GM18907 (cell line): ENCODE measurements at regions not wholly inside any gene's neighbourhood (a gene's known extent, or its start where the extent isn't known, plus 50 kb on each side); places are given as distances from the start of the nearest gene placed in this dataset.
A peak's percentile ranks its signal among the peaks of the same experiment; 100 is the strongest.

Experiments used
- ATAC-seq: cut with Tn5 transposase; IDR thresholded peaks from one replicate; pipeline ENCODE4 v1.9.1; 2021; ENCODE audit warnings: mild to moderate bottlenecking, moderate library complexity; ENCODE audit not compliant: unreplicated experiment

GRCh38 chr2:176500901-176501300 is 231.7 kb downstream of the MTX2 start:
- ATAC-seq, result no peak

- no peak for ATAC-seq
These were observed 232.4 kb downstream of the MTX2 start for GRCh38 chr2:176501617-176502016.

DNA sequence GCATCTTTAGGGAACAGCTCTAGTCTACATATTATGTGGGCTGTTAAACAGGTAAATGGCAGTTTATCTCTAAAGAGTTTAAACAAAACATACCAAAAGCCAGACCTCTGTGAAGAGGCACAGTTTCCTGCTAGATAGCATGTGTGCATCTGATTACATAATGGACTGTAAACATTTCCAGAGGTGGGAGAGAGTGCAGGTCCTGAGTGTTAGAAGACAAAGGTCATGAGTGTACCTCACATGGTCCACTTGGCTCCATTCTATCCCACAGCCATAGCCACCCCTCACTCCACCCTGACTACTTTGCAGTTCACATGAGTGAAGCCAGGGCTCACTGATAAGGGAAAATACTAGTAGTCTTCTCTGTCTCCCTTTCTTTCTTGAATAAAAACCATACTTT is 233.4 kb downstream of the MTX2 start:
- no peak for ATAC-seq

- no peak for ATAC-seq
These were observed 234.5 kb downstream of the MTX2 start for GRCh38 chr2:176503776-176504175.

GRCh38 chr2:176504440-176504839 is 235.2 kb downstream of the MTX2 start:
- ATAC-seq, result no peak

DNA sequence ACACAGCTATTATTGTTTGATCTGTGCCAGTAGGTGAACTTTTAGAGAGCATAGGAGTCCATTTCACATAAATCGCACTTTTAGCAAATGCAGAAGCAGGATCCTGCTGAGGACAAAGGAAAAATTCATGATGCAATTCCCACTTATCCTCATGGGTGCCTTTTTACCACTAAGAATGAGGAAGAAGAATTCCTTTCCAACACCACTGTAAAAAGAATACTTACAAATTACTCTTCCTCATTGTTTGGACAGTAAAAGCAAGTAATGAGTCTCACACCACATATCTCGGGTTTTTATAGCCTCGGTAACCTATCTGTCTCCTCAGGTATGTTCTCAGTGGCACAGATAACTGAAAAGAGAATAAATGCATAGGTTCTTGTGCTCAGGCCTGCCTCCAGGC is 238.5 kb downstream of the MTX2 start:
- no peak for ATAC-seq

GRCh38 chr2:176508374-176508773 is 239.1 kb downstream of the MTX2 start:
- no peak for ATAC-seq

DNA sequence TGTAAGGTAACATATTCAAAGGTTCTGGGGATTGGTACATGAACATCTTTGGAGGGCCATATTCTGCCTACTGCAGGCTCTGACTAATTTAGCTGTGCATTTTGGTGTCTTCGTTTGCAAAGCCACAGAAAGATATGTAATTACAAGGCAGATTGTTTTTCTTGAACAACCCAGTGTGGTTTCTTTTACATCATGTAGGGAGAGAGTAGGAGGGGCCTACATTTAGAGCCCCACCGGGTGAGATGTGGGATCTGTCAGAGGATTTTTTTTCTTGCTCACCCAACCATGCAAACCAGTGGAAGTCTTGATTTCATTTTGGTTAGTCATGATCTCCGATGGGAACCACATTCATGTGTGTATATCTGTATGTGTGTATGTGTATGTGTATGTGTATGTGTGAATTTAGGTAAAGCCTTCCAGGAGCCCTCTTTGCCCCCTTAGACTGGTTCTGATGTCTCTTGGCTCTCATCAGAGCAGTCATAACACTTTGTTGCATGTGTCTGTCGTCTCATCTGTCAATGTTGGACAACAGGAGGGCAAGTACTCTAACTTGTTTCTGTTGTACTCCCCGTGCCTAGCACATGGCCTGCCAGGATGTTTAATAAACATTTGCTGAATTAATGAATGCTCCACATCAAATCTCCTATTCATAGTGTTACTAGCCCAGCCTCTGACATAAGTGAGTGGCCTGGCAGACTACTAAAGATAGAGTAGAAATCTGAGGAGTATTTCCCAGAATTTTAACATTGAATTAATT is 239.9 kb downstream of the MTX2 start:
- ATAC-seq, result peak; percentile 73

- no peak for ATAC-seq
These were observed 245.0 kb downstream of the MTX2 start for GRCh38 chr2:176514276-176514675.

- ATAC-seq, result no peak
These were observed 245.7 kb downstream of the MTX2 start for GRCh38 chr2:176514805-176515500.

GRCh38 chr2:176516051-176516602 is 246.9 kb downstream of the MTX2 start:
- no peak for ATAC-seq

DNA sequence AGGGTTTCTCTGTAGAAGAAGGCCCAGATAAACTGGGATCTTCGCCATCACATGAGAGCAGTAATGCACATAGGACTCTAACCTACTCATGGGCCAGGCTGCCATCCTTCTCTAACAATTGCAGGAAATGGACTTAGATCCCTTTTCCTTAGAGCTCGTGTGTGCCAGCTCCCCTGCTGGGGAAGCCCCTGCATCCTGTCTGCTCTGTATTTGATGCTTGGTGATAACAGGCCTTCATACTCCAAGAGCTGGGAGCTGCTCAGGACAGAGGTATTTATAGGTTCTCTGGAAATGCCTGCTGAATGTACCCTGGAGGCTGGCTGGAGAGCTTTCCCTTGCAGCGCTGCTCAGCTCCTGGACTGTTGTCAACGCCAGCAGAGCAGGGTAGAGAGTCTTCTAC is 249.6 kb downstream of the MTX2 start:
- ATAC-seq, result no peak

GRCh38 chr2:176521878-176522670 is 252.8 kb downstream of the MTX2 start:
- no peak for ATAC-seq

DNA sequence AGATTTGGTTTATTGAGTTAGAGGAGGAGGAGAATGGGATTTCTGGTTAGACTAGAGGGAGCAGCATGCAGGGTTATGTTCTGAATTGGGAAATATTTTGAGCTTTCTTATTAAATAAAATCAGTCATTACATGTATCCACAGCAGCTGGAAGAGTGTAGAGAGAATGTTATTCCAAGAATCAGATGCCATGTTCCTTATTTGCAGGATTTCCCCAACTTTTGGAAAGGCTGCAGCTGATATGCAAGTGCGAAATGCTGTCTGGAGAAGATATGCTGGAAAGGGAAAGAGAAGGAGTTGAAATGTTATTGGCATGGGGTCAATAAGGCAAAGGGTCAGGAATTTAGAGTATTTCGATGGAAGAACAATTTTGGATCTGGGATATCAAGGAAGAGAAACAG is 255.8 kb downstream of the MTX2 start:
- no peak for ATAC-seq

DNA sequence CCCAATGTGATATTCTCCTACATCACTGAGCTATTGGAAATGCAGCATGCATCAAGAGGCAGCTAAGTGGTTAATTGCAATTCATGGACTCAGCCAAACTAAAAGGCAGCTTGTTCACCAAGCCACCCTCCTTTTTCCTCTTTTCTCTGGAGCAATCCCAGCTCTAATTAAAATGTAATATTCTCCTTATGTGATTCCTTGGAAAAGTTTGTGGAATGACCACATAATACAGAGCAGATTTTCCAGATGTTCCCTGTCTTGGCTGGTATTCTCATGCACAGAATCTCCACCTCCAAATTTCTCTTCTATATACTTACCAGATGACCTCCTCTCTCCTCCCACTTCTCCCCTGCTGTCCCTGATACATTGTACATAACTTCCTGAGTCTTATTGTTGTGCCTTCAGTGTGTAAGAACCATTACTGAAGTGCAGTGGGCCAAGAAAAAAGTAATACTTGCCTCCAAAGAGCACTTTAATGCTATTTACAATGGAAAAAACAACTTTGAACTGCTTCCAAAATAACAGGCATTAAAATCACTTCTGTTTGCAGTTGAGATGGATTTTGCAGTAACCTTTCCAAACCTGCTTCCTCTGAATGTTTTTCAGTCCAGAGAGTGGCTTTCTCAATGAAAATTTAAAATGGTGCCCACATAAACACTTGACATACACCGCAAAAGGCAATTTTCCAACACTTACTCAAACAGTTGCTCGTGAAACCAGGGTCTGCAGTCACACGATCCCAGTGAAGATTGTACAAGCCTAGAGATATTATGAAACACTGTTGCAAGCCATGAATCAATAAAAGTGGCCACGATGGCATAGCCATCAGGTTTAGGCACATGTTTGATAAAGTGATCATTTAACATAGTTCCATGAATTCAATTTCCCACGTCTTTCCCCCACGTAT is 258.0 kb downstream of the MTX2 start:
- no peak for ATAC-seq

- no peak for ATAC-seq
These were observed 262.4 kb downstream of the MTX2 start for GRCh38 chr2:176531608-176532007.

DNA sequence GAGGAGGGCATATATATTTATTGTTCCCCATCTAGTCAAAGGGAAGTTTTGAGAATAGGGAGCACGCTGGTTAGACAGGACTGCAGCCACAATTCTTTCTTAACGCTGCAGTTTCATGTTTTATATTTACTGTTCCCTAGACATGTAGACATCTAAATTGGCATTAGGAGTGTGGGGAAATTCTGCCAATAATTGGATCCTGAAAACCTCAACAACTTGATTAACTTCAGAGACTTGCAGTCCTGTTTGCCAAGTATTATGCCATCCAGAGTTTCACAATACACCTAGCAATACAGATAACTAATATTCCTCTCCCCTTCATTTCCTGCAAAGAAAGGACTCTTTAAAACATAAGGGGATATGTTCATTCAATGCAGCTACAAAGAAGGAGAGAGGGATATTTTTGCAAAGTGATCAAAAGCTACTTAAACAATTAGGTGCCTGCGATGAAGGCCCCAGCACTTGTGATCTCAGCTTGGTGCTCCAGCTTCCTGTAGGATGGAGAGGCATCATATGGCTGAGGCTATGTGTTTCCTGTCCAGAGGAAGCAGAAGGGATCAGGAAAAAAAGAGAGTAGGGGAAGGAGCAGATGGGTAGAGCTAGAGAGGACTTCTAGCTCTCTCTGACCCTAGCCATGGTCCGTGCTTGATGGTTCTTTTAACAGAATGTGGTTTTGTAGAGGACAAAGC is 264.4 kb downstream of the MTX2 start:
- no peak for ATAC-seq

DNA sequence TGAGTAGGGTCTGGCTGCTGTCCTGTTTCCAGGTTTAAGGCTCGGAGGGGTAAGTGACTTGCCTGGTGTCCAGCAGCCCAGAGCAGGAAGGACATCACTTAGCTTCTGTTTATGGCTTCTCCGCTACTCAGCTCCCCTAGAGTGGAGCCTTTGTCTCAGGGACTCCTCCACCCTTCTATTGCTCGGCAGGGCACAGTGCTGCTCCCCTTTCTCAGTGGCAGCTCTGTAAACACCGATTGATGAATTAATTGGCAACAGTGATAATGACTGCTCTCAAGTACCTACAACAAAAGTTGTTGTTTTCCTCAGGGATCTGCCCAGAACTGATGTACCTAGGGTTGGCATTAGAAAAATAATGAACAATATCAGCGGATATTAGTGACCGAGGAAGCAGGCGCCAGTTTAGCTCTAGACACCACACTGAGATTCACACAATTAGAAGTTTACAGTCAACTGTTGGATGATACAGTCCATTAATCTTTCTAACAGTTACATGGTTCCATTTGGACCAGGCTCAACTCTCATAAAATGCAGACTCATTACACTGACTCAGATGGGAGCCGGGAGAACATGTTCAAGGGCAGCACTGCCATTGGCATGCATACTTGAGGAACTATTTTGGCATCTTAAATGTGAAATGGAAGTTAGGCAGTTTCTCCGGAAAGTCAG is 265.7 kb downstream of the MTX2 start:
- ATAC-seq, result no peak

DNA sequence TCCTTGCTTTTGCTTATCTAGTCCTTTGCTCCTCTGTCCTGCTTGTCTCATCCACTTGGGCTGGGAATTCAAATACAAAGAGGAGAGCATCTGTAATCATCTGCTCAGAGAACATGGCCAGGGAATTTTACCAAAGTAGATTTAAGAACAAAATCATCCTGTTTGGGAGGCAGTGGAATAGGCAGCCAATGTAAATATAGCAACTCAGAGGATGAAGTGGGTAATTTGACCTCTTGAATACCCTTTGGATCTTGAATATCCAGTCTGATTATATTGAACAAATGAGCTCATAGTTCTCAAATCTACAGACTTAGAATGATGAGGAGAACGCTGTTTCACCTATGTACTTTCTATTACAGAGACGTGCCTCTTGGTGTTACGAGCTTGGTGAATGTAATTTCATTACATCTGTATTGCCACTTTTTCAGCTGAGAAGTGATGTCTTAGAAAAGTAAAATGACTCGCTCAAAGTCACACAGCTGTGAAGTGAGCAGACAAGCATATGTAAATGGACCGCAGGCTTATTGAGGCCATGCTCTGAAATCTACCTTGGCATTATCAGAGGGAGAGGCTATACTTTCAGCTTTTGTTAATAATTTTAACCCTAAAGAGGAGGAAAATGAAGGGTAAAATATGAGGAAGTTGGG is 266.3 kb downstream of the MTX2 start:
- no peak for ATAC-seq
